K562 (cell line): ENCODE measurements at regions not wholly inside any gene's neighbourhood (a gene's known extent, or its start where the extent isn't known, plus 50 kb on each side); places are given as distances from the start of the nearest gene placed in this dataset.

ENCODE experiments used
- ATAC-seq: fragments of 200-7000 bp; cut with Tn5 transposase; 3 replicates; pipeline ENCODE4 v1.9.1; 2020; ENCODE audit warnings: moderate library complexity
- BruUV-seq: library from RNA; stranded (reverse); fragments of 400-500 nt; replicated peaks from 2 replicates; lab custom pipeline; 2021; lab: Mats Ljungman, UMichigan
- CTCF ChIA-PET: fragments of 300-600 bp; formaldehyde crosslinking; extraction: SDS; loops from one replicate; lab custom pipeline; 2021; ENCODE audit warnings: low intra/inter-chr PET ratio; lab: Yijun Ruan, JAX
- POLR2A ChIA-PET: fragments of 300-600, 350-650 bp; sonication (Branson Sonifier 250); formaldehyde crosslinking; extraction: SDS; loops from one replicate; lab custom pipeline; 2021; ENCODE audit warnings: antibody characterized with exemption, inconsistent platforms; lab: Yijun Ruan, JAX
- DNase-seq, 4 experiments: peaks; one replicate each; pipeline versions ENCODE4 v3.0.0 to v3.0.0-alpha.2; 2011 to 2018; ENCODE audit warnings: low spot score in 3 of 4, mixed read lengths in 3 of 4; ENCODE audit errors: extremely low read depth in 1 of 4
- FAIRE-seq: peaks from 2 replicates; lab custom pipeline; 2011; peaks lifted over from hg19 to GRCh38; lab: Jason Lieb, UNC
- H2AFZ ChIP-seq: 2 replicates; pipeline ENCODE4 v1.6.0; 2011; ENCODE audit warnings: low read depth, low read length, control low read depth, inconsistent platforms
- H3K27ac ChIP-seq: fragments of 200-600 bp; 3 replicates; pipeline ENCODE4 v1.8.0; 2011; ENCODE audit warnings: low read depth, mild to moderate bottlenecking, control low read depth, inconsistent platforms, low read length, moderate library complexity, mixed read lengths; ENCODE audit errors: extremely low read depth
- H3K27me3 ChIP-seq, 2 experiments: fragments of 300-600 bp in 1 of 2; 2 replicates in 1 of 2; 3 replicates in 1 of 2; pipeline versions ENCODE4 v1.6.0 to v1.8.0; 2011; ENCODE audit warnings: inconsistent platforms in 2 of 2, low read length in 2 of 2, mild to moderate bottlenecking in 1 of 2, mixed read lengths in 1 of 2, moderate library complexity in 1 of 2; ENCODE audit not compliant: control insufficient read depth in 2 of 2, insufficient read depth in 2 of 2
- H3K36me3 ChIP-seq: fragments of 300-600 bp; 3 replicates; pipeline ENCODE4 v1.8.0; 2011; ENCODE audit warnings: mild to moderate bottlenecking, low read length, inconsistent platforms; ENCODE audit not compliant: control insufficient read depth, insufficient read depth
- H3K4me1 ChIP-seq, 2 experiments: fragments of 200-600 bp in 1 of 2; replicated peaks in 1 of 2; 2 replicates in 1 of 2; 3 replicates in 1 of 2; pipeline versions ENCODE4 v1.5.1 to v1.8.0; 2011; ENCODE audit warnings: inconsistent platforms in 2 of 2, low read length in 2 of 2, mild to moderate bottlenecking in 1 of 2, mixed read lengths in 1 of 2, moderate library complexity in 1 of 2; ENCODE audit not compliant: control insufficient read depth in 2 of 2, insufficient read depth in 2 of 2
- H3K4me2 ChIP-seq: 2 replicates; pipeline ENCODE4 v1.6.1; 2011; ENCODE audit warnings: low read length, control low read depth, inconsistent platforms, mixed read lengths; ENCODE audit not compliant: insufficient read depth
- H3K4me3 ChIP-seq: fragments of 200-600 bp; sonication (generic), shearing (Covaris generic); 2 replicates; pipeline ENCODE4 v1.5.1; 2016; ENCODE audit warnings: control low read depth, inconsistent platforms
- H3K79me2 ChIP-seq: fragments of 200-600 bp; 3 replicates; pipeline ENCODE4 v1.8.0; 2011; ENCODE audit warnings: low read length, inconsistent platforms; ENCODE audit not compliant: control insufficient read depth, insufficient read depth
- H3K9ac ChIP-seq, 2 experiments: 2 replicates each; pipeline versions ENCODE4 v1.6.0 to v1.6.1; 2011; ENCODE audit warnings: low read depth in 2 of 2, low read length in 2 of 2, control low read depth in 1 of 2, inconsistent platforms in 1 of 2, mild to moderate bottlenecking in 1 of 2, mixed read lengths in 1 of 2; ENCODE audit not compliant: insufficient read depth in 1 of 2
- H3K9me1 ChIP-seq: one replicate; pipeline ENCODE4 v1.6.0; 2011; ENCODE audit warnings: inconsistent platforms, mild to moderate bottlenecking, low read length, moderate library complexity; ENCODE audit not compliant: control insufficient read depth, insufficient read depth
- H3K9me3 ChIP-seq: replicated peaks from 2 replicates; pipeline ENCODE4 v1.5.1; 2011; ENCODE audit warnings: low read depth, low read length, inconsistent platforms; ENCODE audit not compliant: control insufficient read depth, insufficient read depth
- H4K20me1 ChIP-seq: replicated peaks from 2 replicates; pipeline ENCODE4 v1.6.1; 2011; ENCODE audit warnings: low read length, inconsistent platforms, mixed read lengths; ENCODE audit not compliant: control insufficient read depth, insufficient read depth
- CEBPB ChIP-seq: fragments of 450-650 bp; IDR thresholded peaks from 2 replicates; pipeline ENCODE4 v1.6.1; 2016; ENCODE audit warnings: missing genetic modification characterization, missing compliant biosample characterization
- CEBPG ChIP-seq, 3 experiments: fragments of 200-800 bp in 1 of 3; sonication (Bioruptor generic) in 1 of 3; sonication (generic) in 1 of 3; formaldehyde crosslinking in 1 of 3; IDR thresholded peaks in 2 of 3; conservative IDR thresholded peaks in 1 of 3; 2 replicates each; pipeline versions ENCODE4 v1.6.1 to v1.8.0; 2016 to 2022; ENCODE audit warnings: missing compliant biosample characterization in 2 of 3, missing genetic modification characterization in 2 of 3, mild to moderate bottlenecking in 1 of 3, missing genetic modification reagents in 1 of 3
- CHCHD3 ChIP-seq: fragments of 250-450 bp; sonication (Bioruptor Pico); IDR thresholded peaks from 2 replicates; pipeline ENCODE4 v2.1.2; 2022; ENCODE audit warnings: mild to moderate bottlenecking
- HDAC8 ChIP-seq: fragments of 450-650 bp; IDR thresholded peaks from 2 replicates; pipeline ENCODE4 v1.6.1; 2016; ENCODE audit warnings: mild to moderate bottlenecking, missing genetic modification characterization, moderate library complexity, missing compliant biosample characterization
- NFIC ChIP-seq: fragments of 450-650 bp; IDR thresholded peaks from 2 replicates; pipeline ENCODE4 v1.6.1; 2017; ENCODE audit warnings: mild to moderate bottlenecking, inconsistent platforms
- NR1H2 ChIP-seq: sonication (generic); formaldehyde crosslinking; IDR thresholded peaks from 2 replicates; pipeline ENCODE4 v1.4.0; 2020; ENCODE audit warnings: mild to moderate bottlenecking, missing genetic modification reagents
- SMAD1 ChIP-seq: fragments of 150-350 bp; IDR thresholded peaks from 2 replicates; pipeline ENCODE4 v1.6.1; 2014; ENCODE audit warnings: low read length, low read depth; ENCODE audit not compliant: partially characterized antibody
- ZNF3 ChIP-seq: fragments of 250-450 bp; sonication (Bioruptor Pico); IDR thresholded peaks from 2 replicates; pipeline ENCODE4 v1.5.0; 2021; ENCODE audit warnings: mild to moderate bottlenecking, moderate library complexity
- ZNF324 ChIP-seq: fragments of 250-450 bp; sonication (Bioruptor Pico); IDR thresholded peaks from 2 replicates; pipeline ENCODE4 v1.4.0; 2020; ENCODE audit warnings: mild to moderate bottlenecking
- ZNF696 ChIP-seq: fragments of 250-450 bp; sonication (Bioruptor Pico); conservative IDR thresholded peaks from 2 replicates; pipeline ENCODE4 v1.4.0; 2020; ENCODE audit warnings: mild to moderate bottlenecking, moderate library complexity
- WGBS: fragments of 100-300 bp; shearing (Covaris generic); methylation state at CpG from one replicate; pipeline ENCODE4 v1.1.6; 2016; ENCODE audit warnings: low coverage, mixed read lengths; ENCODE audit not compliant: insufficient coverage; ENCODE audit errors: missing lambda C conversion rate; 5-methylcytosine and 5-hydroxymethylcytosine counted together
- in situ Hi-C: fragments of 300-500 bp; cut with MboI; formaldehyde crosslinking; loops from 4 replicates; pipeline ENCODE4 v1.15.0; 2018; ENCODE audit warnings: inconsistent platforms, mixed read lengths
- intact Hi-C: fragments of 100-400 bp; cut with micrococcal nuclease; formaldehyde crosslinking; loops from 2 replicates; pipeline ENCODE4 v1.14.2; 2022
- TF ChIP-seq, protein P1 (sequence below): sonication (generic); formaldehyde crosslinking; IDR thresholded peaks from 2 replicates; pipeline ENCODE4 v1.4.0; 2020; ENCODE audit warnings: mild to moderate bottlenecking, missing genetic modification reagents
- TF ChIP-seq, protein P2 (sequence below): fragments of 450-650 bp; formaldehyde crosslinking; IDR thresholded peaks from 2 replicates; pipeline ENCODE4 v1.4.0; 2020; ENCODE audit warnings: mild to moderate bottlenecking
- TF ChIP-seq, protein P3 (sequence below): fragments of 250-450 bp; sonication (Bioruptor Pico); IDR thresholded peaks from 2 replicates; pipeline ENCODE4 v1.8.0; 2021; ENCODE audit warnings: borderline replicate concordance, mild to moderate bottlenecking, moderate library complexity; ENCODE audit not compliant: poor library complexity, severe bottlenecking

DNA sequence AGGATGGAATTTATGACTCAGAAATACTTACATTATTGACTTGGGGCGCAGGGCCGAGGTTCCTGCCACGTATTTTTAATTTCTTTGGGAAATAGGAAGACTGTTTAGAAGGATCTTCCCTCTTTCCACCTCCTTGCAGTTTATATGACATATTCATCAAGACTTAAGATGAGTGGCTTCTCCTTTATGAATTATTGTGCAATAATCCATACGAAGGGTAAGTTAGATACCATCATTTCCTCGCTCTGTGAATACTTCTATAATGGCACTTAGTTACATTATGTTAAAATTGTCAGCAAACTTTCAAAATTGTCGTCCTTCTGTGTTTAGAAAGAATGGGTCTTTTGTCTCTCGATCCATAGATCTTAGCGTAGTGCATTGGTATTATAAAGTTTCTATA lies 328.8 kb upstream of the UBE2E3 start:
- Histone ChIP-seq H4K20me1 (no peaks in the 10 kb centered on the region), H3K9ac (no peak overlapping the region), H3K4me3 (no peak overlapping the region), H3K9me3 (no peaks in the 10 kb centered on the region; the same call in 1 of the 2 replicates), H3K36me3 (no peaks in the 10 kb centered on the region), H2AFZ (no peak overlapping the region), H3K4me2 (no peak overlapping the region), H3K79me2 (no peaks in the 10 kb centered on the region), H3K27ac (no peak overlapping the region), H3K9me1 (no peaks in the 10 kb centered on the region), H3K27me3 (no peaks in the 10 kb centered on the region), H3K4me1 (no peaks in the 10 kb centered on the region)
- intact Hi-C loops, result no loop called here
- in situ Hi-C loops, result no loop called here
- TF ChIP-seq, protein P1, sequence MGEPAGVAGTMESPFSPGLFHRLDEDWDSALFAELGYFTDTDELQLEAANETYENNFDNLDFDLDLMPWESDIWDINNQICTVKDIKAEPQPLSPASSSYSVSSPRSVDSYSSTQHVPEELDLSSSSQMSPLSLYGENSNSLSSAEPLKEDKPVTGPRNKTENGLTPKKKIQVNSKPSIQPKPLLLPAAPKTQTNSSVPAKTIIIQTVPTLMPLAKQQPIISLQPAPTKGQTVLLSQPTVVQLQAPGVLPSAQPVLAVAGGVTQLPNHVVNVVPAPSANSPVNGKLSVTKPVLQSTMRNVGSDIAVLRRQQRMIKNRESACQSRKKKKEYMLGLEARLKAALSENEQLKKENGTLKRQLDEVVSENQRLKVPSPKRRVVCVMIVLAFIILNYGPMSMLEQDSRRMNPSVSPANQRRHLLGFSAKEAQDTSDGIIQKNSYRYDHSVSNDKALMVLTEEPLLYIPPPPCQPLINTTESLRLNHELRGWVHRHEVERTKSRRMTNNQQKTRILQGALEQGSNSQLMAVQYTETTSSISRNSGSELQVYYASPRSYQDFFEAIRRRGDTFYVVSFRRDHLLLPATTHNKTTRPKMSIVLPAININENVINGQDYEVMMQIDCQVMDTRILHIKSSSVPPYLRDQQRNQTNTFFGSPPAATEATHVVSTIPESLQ (CRISPR knock-in tag), result no peak
- TF ChIP-seq, protein P2, sequence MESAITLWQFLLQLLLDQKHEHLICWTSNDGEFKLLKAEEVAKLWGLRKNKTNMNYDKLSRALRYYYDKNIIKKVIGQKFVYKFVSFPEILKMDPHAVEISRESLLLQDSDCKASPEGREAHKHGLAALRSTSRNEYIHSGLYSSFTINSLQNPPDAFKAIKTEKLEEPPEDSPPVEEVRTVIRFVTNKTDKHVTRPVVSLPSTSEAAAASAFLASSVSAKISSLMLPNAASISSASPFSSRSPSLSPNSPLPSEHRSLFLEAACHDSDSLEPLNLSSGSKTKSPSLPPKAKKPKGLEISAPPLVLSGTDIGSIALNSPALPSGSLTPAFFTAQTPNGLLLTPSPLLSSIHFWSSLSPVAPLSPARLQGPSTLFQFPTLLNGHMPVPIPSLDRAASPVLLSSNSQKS (CRISPR knock-in tag), result no peak
- TF ChIP-seq CEBPG (CRISPR knock-in tag; IDR thresholded peaks at IDR 0.05) (no peak), CEBPG (tag; conservative IDR thresholded peaks at IDR 0.05 in 1 of 2, IDR thresholded peaks at IDR 0.05 in 1 of 2) (peak; percentile 58 to 90), CEBPB (tag) (peak; percentile 90), CHCHD3 (CRISPR knock-in tag) (no peak), NFIC (no peak), HDAC8 (no peak), NR1H2 (no peak), SMAD1 (no peak), ZNF696 (no peak), ZNF3 (no peak), ZNF324 (CRISPR knock-in tag) (no peak)
- TF ChIP-seq, protein P3, sequence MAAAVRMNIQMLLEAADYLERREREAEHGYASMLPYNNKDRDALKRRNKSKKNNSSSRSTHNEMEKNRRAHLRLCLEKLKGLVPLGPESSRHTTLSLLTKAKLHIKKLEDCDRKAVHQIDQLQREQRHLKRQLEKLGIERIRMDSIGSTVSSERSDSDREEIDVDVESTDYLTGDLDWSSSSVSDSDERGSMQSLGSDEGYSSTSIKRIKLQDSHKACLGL (CRISPR knock-in tag), result no peak
- DNase-seq (no peak), FAIRE-seq (no peak), ATAC-seq (no peak)
- ChIA-PET CTCF (no interaction called here), POLR2A (no interaction called here)
- no TSS peak for BruUV-seq
- 0% methylated on average over 8 of the region's 8 CpGs for WGBS
